ENCODE measurements at regions not wholly inside any gene's neighbourhood (a gene's known extent, or its start where the extent isn't known, plus 50 kb on each side); places are given as distances from the start of the nearest gene placed in this dataset.
"Not testable (repeated sequence)": the region's sequence is repeated elsewhere in the genome, so short reads cannot be mapped to it uniquely, and the experiment has no call there.

GRCh38 chr15:77904901-77905300, 172.6 kb downstream of the TBC1D2B start:
- Histone ChIP-seq H3K27me3 (ENCODE audit: control insufficient read depth, insufficient read depth, low read length) (peaks cover 10% of the 10 kb centered on the region), H3K27ac (ENCODE audit: low read depth, low read length) (no peak overlapping the region), H3K4me3 (ENCODE audit: low read depth, low read length) (no peak overlapping the region), H3K9me3 (ENCODE audit: control insufficient read depth, insufficient read depth, low read length) (no peaks in the 10 kb centered on the region)
- ChIA-PET CTCF (no interaction called here), POLR2A (no interaction called here)
- DNase-seq (ENCODE audit: low read depth, low spot score): no peak
- TF ChIP-seq CTCF (IDR thresholded peaks at IDR 0.05; ENCODE audit: low read depth, low read length): no peak

GRCh38 chr15:77904436-77904821, 173.1 kb downstream of the TBC1D2B start:
- ChIA-PET POLR2A (no interaction called here), CTCF (interaction anchor here (2.2 kb wide), 1 partner anchor 41 kb away, joined by 4 read pairs; no protein-coding TSS in a partner anchor)
- no peak for DNase-seq (ENCODE audit: low read depth, low spot score)
- Histone ChIP-seq H3K27ac (ENCODE audit: low read depth, low read length) (no peak overlapping the region), H3K9me3 (ENCODE audit: control insufficient read depth, insufficient read depth, low read length) (no peaks in the 10 kb centered on the region), H3K27me3 (ENCODE audit: control insufficient read depth, insufficient read depth, low read length) (peaks cover 10% of the 10 kb centered on the region), H3K4me3 (ENCODE audit: low read depth, low read length) (no peak overlapping the region)
- TF ChIP-seq CTCF (IDR thresholded peaks at IDR 0.05; ENCODE audit: low read depth, low read length): no peak

GRCh38 chr15:77903761-77904435, 173.6 kb downstream of the TBC1D2B start:
- CTCF ChIA-PET: interaction anchor here (2.2 kb wide), 1 partner anchor 41 kb away, joined by 4 read pairs; no protein-coding TSS in a partner anchor
- POLR2A ChIA-PET; DNase-seq (ENCODE audit: low read depth, low spot score); H3K4me3 ChIP-seq (ENCODE audit: low read depth, low read length); H3K9me3 ChIP-seq (ENCODE audit: control insufficient read depth, insufficient read depth, low read length); H3K27ac ChIP-seq (ENCODE audit: low read depth, low read length); H3K27me3 ChIP-seq (ENCODE audit: control insufficient read depth, insufficient read depth, low read length): not testable (repeated sequence)

GRCh38 chr15:77902921-77903760, 174.4 kb downstream of the TBC1D2B start:
- H3K9me3 ChIP-seq (ENCODE audit: control insufficient read depth, insufficient read depth, low read length); DNase-seq (ENCODE audit: low read depth, low spot score); POLR2A ChIA-PET; H3K27ac ChIP-seq (ENCODE audit: low read depth, low read length); H3K27me3 ChIP-seq (ENCODE audit: control insufficient read depth, insufficient read depth, low read length); H3K4me3 ChIP-seq (ENCODE audit: low read depth, low read length): not testable (repeated sequence)
- TF ChIP-seq CTCF (IDR thresholded peaks at IDR 0.05; ENCODE audit: low read depth, low read length): peak; percentile 71
- CTCF ChIA-PET: interaction anchor here (0.7 to 2.2 kb wide), 5 partner anchors 33 to 988 kb away, joined by 3 to 4 read pairs (median 3); no protein-coding TSS in a partner anchor

- no peak overlapping the region for H3K4me3 ChIP-seq (ENCODE audit: low read depth, low read length)
- ChIA-PET POLR2A (no interaction called here), CTCF (interaction anchor here (0.7 to 2.2 kb wide), 5 partner anchors 34 to 989 kb away, joined by 3 to 4 read pairs (median 3); no protein-coding TSS in a partner anchor)
- H3K27me3 ChIP-seq (ENCODE audit: control insufficient read depth, insufficient read depth, low read length): peaks cover 12% of the 10 kb centered on the region
- no peak overlapping the region for H3K27ac ChIP-seq (ENCODE audit: low read depth, low read length)
- TF ChIP-seq CTCF (IDR thresholded peaks at IDR 0.05; ENCODE audit: low read depth, low read length): no peak
- DNase-seq (ENCODE audit: low read depth, low spot score): no peak
- H3K9me3 ChIP-seq (ENCODE audit: control insufficient read depth, insufficient read depth, low read length): no peaks in the 10 kb centered on the region; the same call in 1 of the 2 replicates
Measured at GRCh38 chr15:77901921-77902750, 175.4 kb downstream of the TBC1D2B start.
